ENCODE measurements at regions not wholly inside any gene's neighbourhood (a gene's known extent, or its start where the extent isn't known, plus 50 kb on each side); places are given as distances from the start of the nearest gene placed in this dataset.

DNA sequence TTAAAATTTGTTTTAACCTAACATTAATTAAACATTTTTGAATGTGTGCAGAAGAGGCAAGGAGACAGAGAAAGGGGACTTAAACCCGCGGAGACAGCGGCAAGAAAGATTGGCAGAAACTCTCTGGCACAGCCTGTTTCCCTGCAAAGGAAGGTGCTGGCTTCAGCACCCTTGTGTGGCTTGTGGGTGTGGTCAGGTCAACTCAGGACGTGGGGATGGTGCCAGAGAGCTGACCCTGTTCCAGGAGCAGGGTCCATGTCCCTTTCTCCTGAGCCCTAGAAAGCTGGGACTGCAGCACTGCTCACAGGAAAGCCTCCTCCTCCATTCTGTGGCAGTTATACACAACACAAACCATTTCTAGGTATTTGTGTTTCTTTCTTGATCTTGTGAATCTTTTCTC, 176.2 kb upstream of the ST6GAL2 start:
- TF ChIP-seq POLR2AphosphoS5 (IDR thresholded peaks at IDR 0.05) (no peak), EP300 (IDR thresholded peaks at IDR 0.05) (no peak)
- TF ChIP-seq, protein P1, sequence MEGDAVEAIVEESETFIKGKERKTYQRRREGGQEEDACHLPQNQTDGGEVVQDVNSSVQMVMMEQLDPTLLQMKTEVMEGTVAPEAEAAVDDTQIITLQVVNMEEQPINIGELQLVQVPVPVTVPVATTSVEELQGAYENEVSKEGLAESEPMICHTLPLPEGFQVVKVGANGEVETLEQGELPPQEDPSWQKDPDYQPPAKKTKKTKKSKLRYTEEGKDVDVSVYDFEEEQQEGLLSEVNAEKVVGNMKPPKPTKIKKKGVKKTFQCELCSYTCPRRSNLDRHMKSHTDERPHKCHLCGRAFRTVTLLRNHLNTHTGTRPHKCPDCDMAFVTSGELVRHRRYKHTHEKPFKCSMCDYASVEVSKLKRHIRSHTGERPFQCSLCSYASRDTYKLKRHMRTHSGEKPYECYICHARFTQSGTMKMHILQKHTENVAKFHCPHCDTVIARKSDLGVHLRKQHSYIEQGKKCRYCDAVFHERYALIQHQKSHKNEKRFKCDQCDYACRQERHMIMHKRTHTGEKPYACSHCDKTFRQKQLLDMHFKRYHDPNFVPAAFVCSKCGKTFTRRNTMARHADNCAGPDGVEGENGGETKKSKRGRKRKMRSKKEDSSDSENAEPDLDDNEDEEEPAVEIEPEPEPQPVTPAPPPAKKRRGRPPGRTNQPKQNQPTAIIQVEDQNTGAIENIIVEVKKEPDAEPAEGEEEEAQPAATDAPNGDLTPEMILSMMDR (IDR thresholded peaks at IDR 0.05): no peak

All from upper lobe of left lung (tissue), 4 donors.